ENCODE measurements at regions not wholly inside any gene's neighbourhood (a gene's known extent, or its start where the extent isn't known, plus 50 kb on each side); places are given as distances from the start of the nearest gene placed in this dataset.

GRCh38 chr12:107541001-107541705, 144.4 kb upstream of the PWP1 start:
- intact Hi-C loops (cut with DNase I): no loop called here
- no peak for ATAC-seq
- no peak for DNase-seq (ENCODE audit: low spot score)

- DNase-seq (ENCODE audit: low spot score) (no peak), ATAC-seq (no peak)
- intact Hi-C loops (cut with DNase I): no loop called here
These were observed 142.2 kb upstream of the PWP1 start for GRCh38 chr12:107543416-107543815.

- no peak for DNase-seq (ENCODE audit: low spot score)
- no peak for ATAC-seq
- intact Hi-C loops (cut with DNase I): no loop called here
These were observed 141.8 kb upstream of the PWP1 start for GRCh38 chr12:107543841-107544240.

- intact Hi-C loops (cut with DNase I): no loop called here
- no peak for DNase-seq (ENCODE audit: low spot score)
- peak; percentile 71 for ATAC-seq
These were observed 140.7 kb upstream of the PWP1 start for GRCh38 chr12:107544937-107545336.

GRCh38 chr12:107545737-107546353, 139.8 kb upstream of the PWP1 start:
- ATAC-seq: peak; percentile 90
- no peak for DNase-seq (ENCODE audit: low spot score)
- intact Hi-C loops (cut with DNase I): no loop called here

- intact Hi-C loops (cut with DNase I): no loop called here
- DNase-seq (ENCODE audit: low spot score) (no peak), ATAC-seq (no peak)
These were observed 138.2 kb upstream of the PWP1 start for GRCh38 chr12:107547389-107547788.

- ATAC-seq (no peak), DNase-seq (ENCODE audit: low spot score) (no peak)
- intact Hi-C loops (cut with DNase I): no loop called here
These were observed 135.7 kb upstream of the PWP1 start for GRCh38 chr12:107549651-107550480.

- intact Hi-C loops (cut with DNase I): no loop called here
- DNase-seq (ENCODE audit: low spot score): no peak
- ATAC-seq: no peak
These were observed 134.2 kb upstream of the PWP1 start for GRCh38 chr12:107551434-107551833.

- ATAC-seq: no peak
These were observed 133.3 kb upstream of the PWP1 start for GRCh38 chr12:107552263-107552662.

GRCh38 chr12:107553211-107553765, 132.3 kb upstream of the PWP1 start:
- intact Hi-C loops (cut with DNase I): no loop called here
- DNase-seq (ENCODE audit: low spot score): no peak
- no peak for ATAC-seq

More at GRCh38 chr12:107552263-107552662, 133.3 kb upstream of the PWP1 start:
- intact Hi-C loops (cut with DNase I): no loop called here
- DNase-seq (ENCODE audit: low spot score): no peak

GRCh38 chr12:107554941-107555340, 130.7 kb upstream of the PWP1 start:
- intact Hi-C loops (cut with DNase I): no loop called here
- DNase-seq (ENCODE audit: low spot score) (no peak), ATAC-seq (no peak)

- DNase-seq (ENCODE audit: low spot score) (no peak), ATAC-seq (no peak)
- intact Hi-C loops (cut with DNase I): no loop called here
These were observed 128.6 kb upstream of the PWP1 start for GRCh38 chr12:107557026-107557425.

GRCh38 chr12:107557589-107558100, 128.0 kb upstream of the PWP1 start:
- DNase-seq (ENCODE audit: low spot score) (no peak), ATAC-seq (no peak)
- intact Hi-C loops (cut with DNase I): no loop called here

- no peak for DNase-seq (ENCODE audit: low spot score)
- no peak for ATAC-seq
- intact Hi-C loops (cut with DNase I): no loop called here
These were observed 127.3 kb upstream of the PWP1 start for GRCh38 chr12:107558141-107558815.

- DNase-seq (ENCODE audit: low spot score): no peak
- intact Hi-C loops (cut with DNase I): no loop called here
- ATAC-seq: no peak
These were observed 126.7 kb upstream of the PWP1 start for GRCh38 chr12:107558816-107559382.

GRCh38 chr12:107560165-107560898, 125.3 kb upstream of the PWP1 start:
- intact Hi-C loops (cut with DNase I): no loop called here

GRCh38 chr12:107560899-107561285, 124.7 kb upstream of the PWP1 start:
- intact Hi-C loops (cut with DNase I): no loop called here
- no peak for ATAC-seq
- DNase-seq (ENCODE audit: low spot score): no peak

More at GRCh38 chr12:107560165-107560898, 125.3 kb upstream of the PWP1 start:
- no peak for DNase-seq (ENCODE audit: low spot score)
- no peak for ATAC-seq

- intact Hi-C loops (cut with DNase I): no loop called here
- no peak for ATAC-seq
- DNase-seq (ENCODE audit: low spot score): no peak
These were observed 120.7 kb upstream of the PWP1 start for GRCh38 chr12:107564946-107565345.

Data from sciatic nerve (tissue), 2 donors.